T47D (cell line): ENCODE measurements at regions not wholly inside any gene's neighbourhood (a gene's known extent, or its start where the extent isn't known, plus 50 kb on each side); places are given as distances from the start of the nearest gene placed in this dataset.
"Not testable (repeated sequence)": the region's sequence is repeated elsewhere in the genome, so short reads cannot be mapped to it uniquely, and the experiment has no call there.

Experiments
- DNase-seq, 2 experiments: peaks; one replicate each; pipeline versions ENCODE4 v3.0.0 to v3.0.0-alpha.2; 2011 to 2012; ENCODE audit warnings: low read depth in 1 of 2, low spot score in 1 of 2
- JUND ChIP-seq: IDR thresholded peaks from 2 replicates; pipeline ENCODE4 v1.6.1; 2012; ENCODE audit warnings: low read depth
- in situ Hi-C: cut with HindIII; loops from 2 replicates; pipeline ENCODE4 v1.10.0; 2016; ENCODE audit warnings: low sequenced_read_pairs, low pct_unique_long_range_greater_than_20kb

DNA sequence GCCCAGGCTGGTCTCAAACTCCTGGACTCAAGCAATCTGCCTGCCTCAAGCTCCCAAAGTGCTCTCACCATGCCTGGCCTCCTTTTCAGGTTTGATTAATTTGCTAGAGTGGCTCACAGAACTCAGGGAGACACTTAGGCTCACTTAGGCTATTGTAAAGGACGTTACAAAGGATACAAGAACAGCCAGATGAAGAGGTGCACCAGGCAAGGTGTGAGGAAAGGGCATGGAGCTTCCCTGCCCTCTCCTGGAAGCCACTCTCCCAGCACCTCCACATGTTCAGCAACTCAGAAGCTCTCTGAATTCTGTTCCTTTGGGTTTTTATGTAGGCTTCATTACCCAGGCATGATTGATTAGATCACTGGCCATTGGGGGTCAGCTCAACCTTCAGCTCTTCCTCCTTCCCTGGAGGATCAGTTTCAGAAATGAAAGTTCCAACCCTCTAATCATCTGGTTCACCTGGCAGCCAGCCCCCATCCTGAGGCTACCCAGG is 78.7 kb upstream of the RGPD5 start:
- no peak for TF ChIP-seq JUND
- in situ Hi-C loops: no loop called here
- DNase-seq: peak in 1 of 2 experiments; percentile 73

DNA sequence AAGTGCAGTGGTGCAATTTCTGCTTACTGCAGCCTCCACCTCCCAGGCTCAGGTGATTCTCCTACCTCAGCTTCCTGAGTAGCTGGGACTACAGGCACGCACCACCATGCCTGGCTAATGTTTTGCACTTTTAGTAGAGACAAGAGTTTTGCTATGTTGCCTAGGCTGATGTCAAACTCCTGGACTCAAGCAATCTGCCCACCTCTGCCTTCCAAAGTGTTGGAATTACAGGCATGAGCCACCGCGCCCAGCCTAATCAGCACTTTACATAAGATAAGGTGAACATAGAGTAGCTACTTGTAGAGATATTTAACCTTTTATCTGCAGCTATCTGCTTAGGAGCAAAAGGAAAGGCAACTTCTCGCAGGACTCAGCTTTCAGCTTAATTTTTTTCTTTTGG is 77.5 kb upstream of the RGPD5 start:
- in situ Hi-C loops, DNase-seq: not testable (repeated sequence)

DNA sequence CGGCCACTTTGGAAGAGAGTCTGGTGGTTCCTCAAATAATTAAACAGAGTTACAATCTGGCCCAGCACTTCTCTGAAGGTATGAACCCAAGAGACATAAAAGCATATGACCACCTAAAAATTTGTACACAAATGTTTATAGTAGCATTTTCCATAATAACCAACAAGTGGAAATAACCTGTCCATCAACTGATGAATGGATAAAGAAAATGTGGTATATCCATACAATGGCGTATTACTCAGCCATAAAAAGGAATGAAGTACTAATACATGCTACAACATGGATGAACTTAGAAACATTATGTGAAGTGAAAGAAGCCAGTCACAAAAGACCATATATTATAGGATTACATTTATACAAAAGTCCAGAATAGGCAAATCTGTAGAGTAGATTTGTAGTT is 76.0 kb upstream of the RGPD5 start:
- in situ Hi-C loops: no loop called here
- no peak for DNase-seq
- no peak for TF ChIP-seq JUND

DNA sequence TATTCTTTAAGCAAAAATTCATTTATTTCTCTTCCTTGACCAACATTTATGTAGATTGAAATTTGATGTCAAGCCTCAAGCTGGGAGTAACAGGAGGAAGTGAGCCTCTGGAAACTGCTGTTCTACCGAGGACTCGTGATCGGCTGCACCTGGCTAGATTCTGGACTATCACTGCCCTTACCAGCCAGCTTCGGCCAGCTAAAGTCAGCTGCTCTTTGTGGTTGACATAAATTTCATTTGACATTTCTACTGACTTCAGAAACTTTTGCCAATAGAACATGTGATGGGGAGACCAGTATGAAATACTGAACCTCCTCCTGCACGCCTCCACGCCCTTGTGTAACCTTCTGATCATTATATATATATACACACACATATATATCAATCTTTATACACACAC is 74.2 kb upstream of the RGPD5 start:
- in situ Hi-C loops: no loop called here
- no peak for TF ChIP-seq JUND
- no peak for DNase-seq

DNA sequence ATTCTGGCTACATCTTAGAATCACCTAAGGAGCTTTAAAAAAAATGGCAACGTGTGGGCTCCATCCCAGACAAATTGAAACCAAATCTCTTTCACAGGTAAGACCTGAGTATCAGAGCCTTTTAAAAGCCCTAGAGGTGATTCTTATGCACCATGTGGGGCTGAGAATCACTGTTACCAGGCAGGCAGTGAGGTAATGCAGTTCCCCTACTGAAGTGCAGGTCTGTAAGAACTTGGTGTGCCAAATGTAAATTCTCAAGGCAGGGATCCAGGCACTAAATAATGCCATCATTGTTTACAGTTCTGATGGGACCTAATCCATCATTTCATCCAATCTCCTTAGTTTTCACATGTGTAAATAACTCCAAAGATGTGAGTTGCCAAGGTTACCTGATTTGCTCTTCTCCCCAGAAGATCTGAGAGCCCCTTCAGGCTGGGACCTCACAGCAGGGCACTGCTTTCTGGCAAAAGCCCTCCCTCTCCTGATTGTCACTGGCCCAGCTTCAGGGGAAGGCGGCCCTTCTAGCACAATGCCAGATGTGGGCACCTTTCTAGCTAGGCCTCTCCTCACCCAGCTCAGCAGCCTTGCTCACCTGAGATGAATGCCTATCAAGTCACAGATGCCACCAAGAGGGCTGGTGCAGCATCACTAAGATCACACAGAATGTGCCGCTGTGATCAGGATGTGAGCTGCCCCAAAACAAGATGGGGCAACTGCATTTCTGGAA is 73.6 kb upstream of the RGPD5 start:
- in situ Hi-C loops: no loop called here
- DNase-seq: no peak
- TF ChIP-seq JUND: no peak

GRCh38 chr2:109721135-109721534 is 73.0 kb upstream of the RGPD5 start:
- DNase-seq: peak in 1 of 2 experiments; percentile 44
- no peak for TF ChIP-seq JUND
- in situ Hi-C loops: no loop called here

DNA sequence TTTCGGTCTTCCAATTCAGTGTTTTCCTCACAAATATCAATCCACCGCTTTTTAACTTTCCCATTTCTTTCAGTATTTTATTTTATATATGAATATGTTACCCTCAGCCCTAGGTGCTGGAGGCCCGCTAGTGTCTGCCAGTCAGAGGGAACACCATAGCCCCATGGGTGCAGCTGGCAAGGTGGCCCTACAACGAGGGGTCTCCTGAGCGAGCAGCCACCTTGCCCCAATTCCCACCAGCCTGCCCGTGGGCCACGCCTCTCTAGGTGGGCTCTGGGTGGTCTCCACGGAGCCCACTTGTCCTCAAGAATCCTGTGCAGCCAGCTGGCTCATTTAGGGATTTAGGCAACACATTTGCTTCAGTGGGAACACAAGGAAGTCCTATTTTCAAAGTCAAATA is 72.5 kb upstream of the RGPD5 start:
- TF ChIP-seq JUND: no peak
- in situ Hi-C loops: no loop called here
- DNase-seq: no peak

DNA sequence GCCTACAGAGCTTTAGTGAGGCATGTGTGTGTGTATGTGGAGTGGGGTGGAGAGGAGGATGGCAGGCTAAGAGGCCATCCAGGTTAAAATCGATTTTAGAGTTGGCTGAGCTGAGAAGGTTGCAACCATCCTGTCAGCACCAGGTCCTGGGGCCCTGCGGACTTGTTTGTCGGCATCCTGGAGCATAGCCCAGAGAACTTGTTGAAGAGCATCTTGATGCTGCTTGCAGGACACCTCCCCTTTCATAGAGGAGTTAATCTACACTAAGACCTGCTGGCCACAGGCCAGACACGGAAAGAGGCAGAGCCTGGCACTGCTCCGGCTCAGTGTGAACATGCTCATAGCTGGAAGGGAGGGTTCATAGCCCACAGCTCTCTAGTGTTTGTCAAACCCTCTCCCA is 72.1 kb upstream of the RGPD5 start:
- DNase-seq: no peak
- in situ Hi-C loops: no loop called here
- TF ChIP-seq JUND: no peak

DNA sequence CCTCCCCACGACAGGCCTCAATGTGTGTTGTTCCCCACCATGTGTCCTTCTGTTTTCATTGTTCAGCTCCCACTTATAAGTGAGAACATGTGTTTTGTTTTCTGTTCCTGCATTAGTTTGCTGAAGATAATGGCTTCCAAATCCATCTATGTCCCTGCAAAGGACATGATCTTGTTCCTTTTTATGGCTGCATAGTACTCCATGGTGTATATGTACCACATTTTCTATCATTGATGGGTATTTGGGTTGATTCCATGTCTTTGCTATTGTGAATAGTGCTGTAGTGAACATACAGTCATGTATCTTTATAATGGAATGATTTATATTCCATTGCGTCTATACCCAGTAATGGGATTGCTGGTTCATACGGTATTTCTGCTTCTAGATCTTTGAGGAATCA is 71.5 kb upstream of the RGPD5 start:
- DNase-seq, in situ Hi-C loops: not testable (repeated sequence)

DNA sequence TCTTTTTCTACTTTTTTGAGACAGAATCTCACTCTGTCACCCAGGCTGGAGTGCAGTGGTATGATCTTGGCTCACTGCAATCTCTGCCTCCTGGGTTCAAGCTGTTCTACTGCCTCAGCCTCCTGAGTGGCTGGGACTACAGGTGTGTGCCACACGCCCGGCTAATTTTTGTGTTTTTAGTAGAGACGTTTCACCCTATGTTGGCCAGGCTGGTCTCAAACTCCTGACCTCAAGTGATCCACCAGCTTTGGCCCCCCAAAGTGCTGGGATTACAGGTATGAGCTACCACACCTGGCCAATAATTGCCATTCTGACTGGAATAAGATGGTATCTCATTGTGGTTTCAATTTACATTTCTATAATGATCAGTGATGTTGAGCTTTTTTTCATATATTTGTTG is 71.0 kb upstream of the RGPD5 start:
- in situ Hi-C loops, DNase-seq: not testable (repeated sequence)

GRCh38 chr2:109724533-109725460 is 69.3 kb upstream of the RGPD5 start:
- no peak for TF ChIP-seq JUND
- in situ Hi-C loops: no loop called here

GRCh38 chr2:109726379-109727270 is 67.5 kb upstream of the RGPD5 start:
- DNase-seq: no peak
- TF ChIP-seq JUND: no peak
- in situ Hi-C loops: no loop called here

More at GRCh38 chr2:109724533-109725460, 69.3 kb upstream of the RGPD5 start:
- DNase-seq: no peak
